ENCODE measurements at regions not wholly inside any gene's neighbourhood (a gene's known extent, or its start where the extent isn't known, plus 50 kb on each side); places are given as distances from the start of the nearest gene placed in this dataset.
A peak's percentile ranks its signal among the peaks of the same experiment; 100 is the strongest.

GRCh38 chr19:30670011-30670329 lies 297.8 kb downstream of the ZNF536 start:
- Histone ChIP-seq H3K36me3 (no peaks in the 10 kb centered on the region), H3K4me1 (peaks cover 0 to 45% (median 3%) of the 10 kb centered on the region in 3 donors), H3K9me3 (no peaks in the 10 kb centered on the region), H3K4me3 (no peak overlapping the region), H3K27me3 (peaks cover 42% of the 10 kb centered on the region), H3K27ac (no peak overlapping the region)
- no peak for ATAC-seq
- 69 to 100% methylated on average over 1 to 11 of the region's 14 CpGs for WGBS, 2 donors (ENCODE audit: low coverage in 1 of 2)
- TF ChIP-seq EP300 (IDR thresholded peaks at IDR 0.05) (no peak), POLR2AphosphoS5 (IDR thresholded peaks at IDR 0.05) (no peak), CTCF (IDR thresholded peaks at IDR 0.05) (no peak)

- H3K4me1 ChIP-seq: peaks cover 0 to 50% (median 3%) of the 10 kb centered on the region in 3 donors
- H3K27ac ChIP-seq: no peak overlapping the region
- H3K4me3 ChIP-seq: peak overlapping the region in 1 of 2 donors; percentile 1
- TF ChIP-seq POLR2A (IDR thresholded peaks at IDR 0.05) (no peak), CTCF (IDR thresholded peaks at IDR 0.05) (peak in 3 of 4 experiments; percentile 42 to 84 (median 62)), EP300 (IDR thresholded peaks at IDR 0.05) (no peak), POLR2AphosphoS5 (IDR thresholded peaks at IDR 0.05) (no peak)
- H3K9me3 ChIP-seq: no peaks in the 10 kb centered on the region
- no peaks in the 10 kb centered on the region for H3K36me3 ChIP-seq
- 16 to 22% methylated on average over 9 to 10 of the region's 25 CpGs for WGBS, 2 donors (ENCODE audit: low coverage in 1 of 2)
- ATAC-seq: no peak
- H3K27me3 ChIP-seq: peaks cover 37% of the 10 kb centered on the region
Measured at GRCh38 chr19:30669329-30670010, 297.3 kb downstream of the ZNF536 start.

- Histone ChIP-seq H3K4me3 (no peak overlapping the region), H3K27ac (no peak overlapping the region), H3K36me3 (no peaks in the 10 kb centered on the region), H3K4me1 (peaks cover 0 to 59% (median 3%) of the 10 kb centered on the region in 3 donors), H3K9me3 (no peaks in the 10 kb centered on the region), H3K27me3 (peaks cover 34% of the 10 kb centered on the region)
- WGBS, 2 donors (ENCODE audit: low coverage in 1 of 2): no CpG with 5 or more reads among the region's 16 CpGs
- TF ChIP-seq EP300 (IDR thresholded peaks at IDR 0.05) (no peak), POLR2AphosphoS5 (IDR thresholded peaks at IDR 0.05) (no peak), CTCF (IDR thresholded peaks at IDR 0.05) (no peak), POLR2A (IDR thresholded peaks at IDR 0.05) (no peak)
- ATAC-seq: no peak
Measured at GRCh38 chr19:30668521-30669155, 296.5 kb downstream of the ZNF536 start.

GRCh38 chr19:30667746-30668145 lies 295.6 kb downstream of the ZNF536 start:
- Histone ChIP-seq H3K27me3 (peaks cover 34% of the 10 kb centered on the region), H3K36me3 (no peaks in the 10 kb centered on the region), H3K4me1 (peaks cover 0 to 66% (median 3%) of the 10 kb centered on the region in 3 donors), H3K4me3 (no peak overlapping the region), H3K9me3 (no peaks in the 10 kb centered on the region), H3K27ac (no peak overlapping the region)
- TF ChIP-seq POLR2AphosphoS5 (IDR thresholded peaks at IDR 0.05): no peak
- TF ChIP-seq CTCF (IDR thresholded peaks at IDR 0.05): no peak
- TF ChIP-seq POLR2A (IDR thresholded peaks at IDR 0.05): no peak
- TF ChIP-seq EP300 (IDR thresholded peaks at IDR 0.05): no peak
- WGBS, 2 donors (ENCODE audit: low coverage in 1 of 2): 48 to 71% methylated on average over 2 to 3 of the region's 3 CpGs
- no peak for ATAC-seq

- Histone ChIP-seq H3K27ac (no peak overlapping the region), H3K4me3 (no peak overlapping the region), H3K9me3 (no peaks in the 10 kb centered on the region), H3K36me3 (no peaks in the 10 kb centered on the region), H3K27me3 (peaks cover 34% of the 10 kb centered on the region), H3K4me1 (peaks cover 0 to 66% (median 3%) of the 10 kb centered on the region in 3 donors)
- no peak for ATAC-seq
- TF ChIP-seq POLR2A (IDR thresholded peaks at IDR 0.05) (no peak), EP300 (IDR thresholded peaks at IDR 0.05) (no peak), CTCF (IDR thresholded peaks at IDR 0.05) (no peak), POLR2AphosphoS5 (IDR thresholded peaks at IDR 0.05) (no peak)
- WGBS, 2 donors (ENCODE audit: low coverage in 1 of 2): 100% methylated on average over 1 of the region's 7 CpGs; no CpG with 5 or more reads in 1 of the 2 donors
Measured at GRCh38 chr19:30667227-30667626, 295.0 kb downstream of the ZNF536 start.

Data from gastroesophageal sphincter (tissue), 4 donors.